Choroid plexus epithelial cell (primary cell): ENCODE measurements at regions not wholly inside any gene's neighbourhood (a gene's known extent, or its start where the extent isn't known, plus 50 kb on each side); places are given as distances from the start of the nearest gene placed in this dataset.
"Not testable (repeated sequence)": the region's sequence is repeated elsewhere in the genome, so short reads cannot be mapped to it uniquely, and the experiment has no call there.

Source experiments
- DNase-seq: peaks from one replicate; pipeline ENCODE4 v3.0.0-alpha.2; 2010; ENCODE audit warnings: low read depth
- H3K4me3 ChIP-seq: 2 replicates; pipeline ENCODE4 v1.5.1; 2011; ENCODE audit warnings: low read depth, mild to moderate bottlenecking, control low read depth, low read length, moderate library complexity
- CTCF ChIP-seq: conservative IDR thresholded peaks from 2 replicates; pipeline ENCODE4 v1.5.1; 2011; ENCODE audit warnings: low read depth, mild to moderate bottlenecking, control low read depth, inconsistent platforms, low read length, moderate library complexity

- no peak for DNase-seq
- no peak for TF ChIP-seq CTCF
- no peak overlapping the region for H3K4me3 ChIP-seq
Measured at GRCh38 chrX:40875476-40875875, 140.1 kb upstream of the MED14 start.

- peak; percentile 50 for TF ChIP-seq CTCF
- DNase-seq, result peak; percentile 58
- H3K4me3 ChIP-seq, result peak overlapping the region; percentile 34
Measured at GRCh38 chrX:40877887-40878286, 142.5 kb upstream of the MED14 start.

GRCh38 chrX:40878766-40879165, 143.4 kb upstream of the MED14 start:
- no peak for TF ChIP-seq CTCF
- no peak overlapping the region for H3K4me3 ChIP-seq
- DNase-seq, result no peak

DNA sequence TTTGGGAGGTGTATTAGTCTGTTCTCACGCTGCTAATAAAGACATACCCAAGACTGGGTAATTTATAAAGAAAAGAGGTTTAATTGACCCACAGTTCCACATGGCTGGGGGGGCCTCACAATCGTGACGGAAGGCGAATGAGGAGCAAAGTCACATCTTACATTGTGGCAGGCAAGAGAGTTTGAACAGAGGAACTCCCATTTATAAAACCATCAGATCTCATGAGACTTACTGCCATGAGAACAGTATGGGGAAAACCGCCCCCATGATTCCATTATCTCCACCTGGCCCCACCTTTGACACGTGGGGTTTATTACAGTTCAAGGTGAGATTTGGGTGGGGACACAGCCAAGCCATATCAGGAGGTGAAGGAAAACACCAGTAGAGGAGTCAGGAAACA, 143.8 kb upstream of the MED14 start:
- DNase-seq, H3K4me3 ChIP-seq: not testable (repeated sequence)

DNA sequence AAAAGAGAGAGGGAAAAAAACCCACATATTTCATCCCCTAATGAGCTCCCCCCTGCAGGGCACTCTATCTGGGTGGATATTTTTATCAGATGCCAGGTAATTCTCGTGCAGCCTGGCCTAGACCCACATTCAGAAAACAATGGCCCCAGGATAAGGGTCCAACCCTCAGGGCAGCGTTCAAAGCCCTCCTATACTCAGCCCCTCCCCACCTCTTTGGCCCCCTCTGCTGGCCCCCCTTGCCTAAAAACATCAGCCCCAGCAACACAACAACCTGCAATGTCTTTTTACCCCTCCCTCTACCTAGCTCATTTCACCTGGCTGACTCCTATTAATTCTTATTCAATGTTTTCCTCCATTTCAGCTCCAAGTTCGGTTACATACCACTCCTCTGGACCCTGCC, 145.4 kb upstream of the MED14 start:
- no peak for TF ChIP-seq CTCF
- DNase-seq, result no peak
- H3K4me3 ChIP-seq, result no peak overlapping the region

GRCh38 chrX:40883021-40883619, 147.8 kb upstream of the MED14 start:
- H3K4me3 ChIP-seq, result no peak overlapping the region
- no peak for DNase-seq
- TF ChIP-seq CTCF, result no peak

GRCh38 chrX:40885989-40886388, 150.6 kb upstream of the MED14 start:
- H3K4me3 ChIP-seq, result no peak overlapping the region
- TF ChIP-seq CTCF, result no peak

More at GRCh38 chrX:40885989-40886388, 150.6 kb upstream of the MED14 start:
- DNase-seq, result no peak
